Stimulated activated CD4-positive, alpha-beta T cell treated with anti-CD3 and anti-CD28 coated beads, Interleukin-1b, Interleukin-23, amount 100 ng/mL, for 48 hours (primary cell): ENCODE measurements at regions not wholly inside any gene's neighbourhood (a gene's known extent, or its start where the extent isn't known, plus 50 kb on each side); places are given as distances from the start of the nearest gene placed in this dataset.
A peak's percentile ranks its signal among the peaks of the same experiment; 100 is the strongest.
"Not testable (repeated sequence)": the region's sequence is repeated elsewhere in the genome, so short reads cannot be mapped to it uniquely, and the experiment has no call there.

ENCODE experiments used
- DNase-seq: peaks from one replicate; pipeline ENCODE4 v3.0.0-alpha.2; 2020

DNA sequence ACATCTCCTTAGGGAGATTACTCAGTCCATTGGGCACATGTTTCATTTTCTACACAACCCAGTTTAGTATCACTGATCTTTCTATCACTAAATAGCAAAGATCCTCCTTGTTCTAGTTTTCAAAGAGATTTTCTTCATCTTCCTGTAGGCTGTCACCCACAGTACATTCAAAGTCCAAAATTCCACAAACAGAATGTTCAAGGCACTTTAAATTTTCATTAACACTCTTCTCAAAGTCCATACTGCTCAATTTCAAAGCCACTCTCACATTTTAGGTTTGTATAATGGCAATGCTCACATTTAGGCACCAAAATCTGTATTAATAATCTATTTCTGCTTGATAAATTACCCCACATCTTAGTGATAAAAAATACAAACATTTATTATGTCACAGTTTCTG lies 152.8 kb downstream of the FSIP2 start:
- DNase-seq: no peak

DNA sequence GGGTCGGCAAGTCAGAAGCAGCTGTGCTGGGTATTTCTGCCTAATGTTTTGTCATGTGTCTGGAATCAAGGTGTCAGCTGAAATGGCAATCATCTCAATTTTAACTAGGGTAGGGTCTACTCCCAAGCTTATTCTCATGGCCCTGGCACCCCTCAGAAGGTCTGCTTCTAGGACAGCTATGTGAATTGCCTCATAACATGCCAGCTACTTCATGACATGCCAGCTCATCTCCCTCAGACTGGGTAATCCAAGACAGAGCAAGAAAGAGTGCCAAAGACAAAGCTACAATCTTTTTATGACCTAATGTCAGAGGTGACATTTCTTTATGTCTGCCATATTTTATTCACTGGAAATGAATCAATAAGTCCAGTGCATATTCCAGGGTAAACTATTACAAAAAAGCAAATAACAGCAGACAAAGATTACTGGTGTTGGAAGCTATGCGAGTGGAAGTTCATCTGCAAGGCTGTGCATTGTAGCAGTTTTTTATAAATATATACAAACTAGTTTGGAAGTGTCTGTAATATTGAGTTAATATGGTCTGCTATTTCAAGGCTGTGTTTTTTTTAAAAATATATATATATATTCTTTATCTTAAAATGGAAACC lies 153.3 kb downstream of the FSIP2 start:
- no peak for DNase-seq

DNA sequence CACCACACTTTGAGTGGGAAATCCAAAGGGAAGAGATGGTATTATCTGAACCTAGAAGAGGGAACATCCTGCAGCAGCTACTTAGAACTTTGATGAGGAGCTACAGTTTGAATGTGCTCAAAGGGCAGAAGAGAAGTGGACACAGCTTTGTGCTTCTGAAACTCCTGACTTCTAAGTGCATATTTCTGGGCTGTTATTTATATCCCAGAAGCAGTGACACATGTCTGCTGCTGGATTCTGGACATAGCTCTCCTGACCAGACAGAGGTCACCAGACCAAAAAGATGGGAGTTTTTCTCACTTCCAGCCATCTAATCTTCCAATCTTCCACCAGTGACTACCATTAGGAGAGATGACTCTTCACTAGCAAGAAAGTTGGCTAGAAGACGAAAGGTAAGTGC lies 153.9 kb downstream of the FSIP2 start:
- no peak for DNase-seq

DNA sequence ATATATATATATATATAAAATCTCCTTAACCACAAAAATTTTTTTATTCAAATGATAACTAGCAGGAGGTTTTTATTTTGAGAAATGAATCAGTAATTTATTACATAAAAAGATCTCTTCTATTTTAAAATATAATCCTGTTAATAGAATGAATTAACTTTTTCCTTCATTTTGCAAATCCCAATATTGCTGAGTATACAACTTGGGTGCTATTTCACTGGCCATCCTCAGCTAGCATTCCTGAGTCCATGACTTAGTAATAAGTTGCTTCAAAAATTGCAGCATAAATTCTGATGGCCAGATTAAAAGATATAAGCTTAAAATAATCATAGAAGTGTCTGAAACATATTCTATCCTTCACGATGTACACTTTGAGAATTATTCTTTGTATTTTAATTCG lies 155.6 kb downstream of the FSIP2 start:
- DNase-seq: no peak

DNA sequence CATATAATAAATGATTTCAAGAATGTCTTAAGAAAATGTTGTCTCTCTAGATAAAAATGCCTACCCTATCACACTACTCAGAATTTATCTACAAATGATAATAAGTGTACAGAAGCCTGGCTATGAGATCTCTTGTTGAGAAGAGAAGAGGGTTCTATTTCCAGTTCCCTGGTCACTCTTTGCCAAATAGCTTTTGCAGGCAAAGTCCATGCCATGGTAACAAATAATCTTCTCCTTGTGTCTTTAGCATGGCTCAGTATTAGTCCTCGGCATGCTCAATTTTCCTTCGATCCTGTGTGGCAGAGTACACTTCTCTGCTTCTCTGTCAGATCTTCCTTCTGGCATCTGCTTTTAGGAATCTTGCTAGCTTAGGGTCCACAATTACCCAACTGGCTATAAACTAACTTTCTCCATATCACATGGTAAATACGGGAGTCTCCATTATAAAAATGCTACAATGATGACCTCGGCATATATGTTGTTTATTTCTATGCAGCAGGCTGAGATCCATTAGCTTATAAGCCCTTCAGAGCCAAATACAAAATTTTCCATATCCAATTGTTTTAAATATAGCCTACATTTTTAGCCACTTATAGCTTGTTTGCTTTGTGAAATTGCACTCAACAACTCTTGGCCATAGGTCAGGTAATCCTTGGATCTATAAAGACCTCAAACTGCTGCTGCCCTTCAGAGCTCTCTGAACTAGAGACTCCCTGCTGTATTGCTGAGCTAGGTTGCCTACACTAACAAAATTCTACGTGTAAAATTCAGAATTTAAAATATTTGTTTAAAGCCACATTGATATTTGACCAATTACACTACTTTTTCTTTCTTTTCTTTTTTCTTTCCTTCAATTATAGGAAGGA lies 157.5 kb downstream of the FSIP2 start:
- no peak for DNase-seq

DNA sequence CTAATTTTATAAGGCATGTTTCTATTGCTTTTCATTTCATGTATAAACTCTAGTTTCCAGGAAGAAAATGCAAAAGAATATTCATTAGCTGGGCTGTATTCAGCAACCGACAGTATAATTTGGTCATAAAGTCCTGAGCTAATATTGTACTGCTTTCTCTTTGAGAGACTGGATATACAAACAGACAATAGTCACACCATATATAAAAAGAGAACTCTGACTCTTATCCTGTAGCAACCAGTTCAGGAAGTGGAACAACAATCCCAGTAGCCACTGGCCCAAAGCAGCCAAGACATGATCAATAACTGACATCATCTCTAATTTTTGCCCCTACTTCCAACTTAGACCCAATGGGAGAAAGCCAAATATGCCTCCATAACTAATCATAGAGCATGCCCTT lies 160.8 kb downstream of the FSIP2 start:
- DNase-seq: no peak

DNA sequence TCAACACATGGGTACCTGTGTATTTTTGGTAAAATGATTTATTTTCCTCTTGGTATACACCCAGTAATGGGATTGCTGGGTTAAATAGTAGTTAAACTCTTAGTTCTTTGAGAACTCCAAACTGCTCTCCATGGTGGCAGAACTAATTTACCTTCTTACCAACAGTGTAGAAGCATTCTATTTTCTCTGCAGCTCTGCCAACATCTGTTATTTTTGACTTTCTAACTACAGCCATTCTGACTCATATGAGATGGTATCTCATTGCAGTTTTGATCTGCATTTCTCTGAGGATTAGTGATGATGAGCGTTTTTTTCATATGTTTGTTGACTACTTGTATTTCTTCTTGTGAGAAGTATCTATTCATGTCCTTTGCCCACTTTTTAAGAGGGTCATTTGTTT lies 180.6 kb downstream of the FSIP2 start:
- DNase-seq: no peak

DNA sequence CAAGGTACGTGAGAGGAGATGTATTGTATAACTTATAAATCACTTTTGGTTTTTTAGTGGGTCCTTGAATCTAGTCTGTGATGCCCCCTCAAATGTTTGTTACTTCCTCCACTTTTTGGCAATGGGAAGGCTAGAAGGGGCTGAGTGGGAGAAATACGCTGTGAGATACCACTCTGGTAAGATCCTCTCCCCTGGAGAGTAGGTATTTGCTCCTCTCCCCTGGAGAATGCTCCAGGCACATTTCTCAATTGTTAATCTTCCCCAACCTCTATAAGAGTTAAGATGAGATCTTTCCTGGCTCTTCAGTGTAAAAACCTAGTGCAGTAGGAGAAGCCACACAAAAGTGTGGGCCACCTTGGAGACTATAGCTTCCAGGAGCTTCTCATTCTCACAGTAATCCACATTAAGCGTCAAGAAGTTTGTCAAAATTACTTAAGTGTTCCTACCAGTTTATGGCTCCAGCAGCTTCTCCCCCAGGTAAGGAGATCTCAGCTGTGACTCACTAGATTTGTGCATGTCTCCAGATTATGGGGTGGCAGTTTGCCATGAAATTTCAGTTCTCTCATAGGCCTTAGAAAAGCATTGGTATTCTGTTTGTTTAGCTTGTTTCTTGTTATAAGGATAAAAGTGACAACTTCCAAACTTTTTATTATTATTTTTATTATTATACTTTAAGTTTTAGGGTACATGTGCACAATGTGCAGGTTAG lies 182.6 kb downstream of the FSIP2 start:
- no peak for DNase-seq

DNA sequence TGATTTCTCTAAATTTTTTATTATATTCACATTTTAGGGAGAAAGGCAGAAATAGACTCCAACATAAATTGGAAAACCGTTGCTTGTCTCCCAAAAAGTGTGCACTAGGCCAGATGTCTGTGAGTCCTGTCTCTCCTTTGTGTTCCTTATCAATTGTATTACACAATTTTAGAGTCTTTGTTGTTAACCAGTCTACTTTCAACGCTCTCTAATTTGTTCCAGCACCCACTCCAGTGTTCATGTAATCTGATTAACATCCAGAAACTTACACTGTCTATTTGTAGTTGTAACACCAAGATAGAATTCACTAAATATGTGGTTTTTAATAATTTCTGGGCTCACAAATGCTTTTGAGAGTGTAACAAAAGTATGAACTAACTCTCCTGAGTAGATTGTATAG lies 195.6 kb downstream of the FSIP2 start:
- DNase-seq: no peak

DNA sequence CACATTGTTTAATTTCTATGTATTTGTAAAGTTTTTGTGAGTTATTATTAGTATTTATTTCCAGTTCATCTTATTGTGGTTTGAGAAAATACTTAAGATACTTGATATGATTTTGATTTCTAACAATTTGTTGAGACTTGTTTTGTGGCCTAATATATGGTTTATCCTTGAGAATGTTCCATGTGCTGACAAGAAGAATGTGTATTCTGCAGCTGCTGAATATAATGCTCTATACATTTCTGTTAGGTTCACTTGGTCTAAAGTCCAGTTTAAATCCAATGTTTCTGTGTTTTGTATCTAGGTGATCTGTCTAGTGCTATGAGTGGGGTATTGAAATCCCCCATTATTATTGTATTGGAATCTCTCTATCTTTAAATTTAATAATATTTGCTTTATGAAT lies 201.3 kb downstream of the FSIP2 start:
- no peak for DNase-seq

DNA sequence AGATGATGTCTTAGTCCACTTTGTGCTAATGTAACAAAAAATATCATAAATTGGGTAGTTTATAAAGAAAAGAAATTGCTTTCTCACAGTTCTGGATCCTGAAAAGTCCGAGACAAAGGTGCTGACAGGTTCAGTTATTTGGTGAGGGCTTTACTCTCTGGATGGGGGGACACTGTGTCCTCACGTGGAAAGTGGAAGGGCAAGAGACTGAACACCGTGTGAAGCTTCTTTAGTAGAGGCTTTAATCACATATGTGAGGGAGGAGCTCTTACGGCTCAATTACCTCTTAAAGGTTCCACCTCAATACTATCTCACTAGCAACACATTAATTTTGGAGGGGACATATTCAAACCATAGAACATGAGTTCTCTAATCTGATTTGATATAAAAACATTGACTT lies 204.3 kb downstream of the FSIP2 start:
- DNase-seq: no peak

DNA sequence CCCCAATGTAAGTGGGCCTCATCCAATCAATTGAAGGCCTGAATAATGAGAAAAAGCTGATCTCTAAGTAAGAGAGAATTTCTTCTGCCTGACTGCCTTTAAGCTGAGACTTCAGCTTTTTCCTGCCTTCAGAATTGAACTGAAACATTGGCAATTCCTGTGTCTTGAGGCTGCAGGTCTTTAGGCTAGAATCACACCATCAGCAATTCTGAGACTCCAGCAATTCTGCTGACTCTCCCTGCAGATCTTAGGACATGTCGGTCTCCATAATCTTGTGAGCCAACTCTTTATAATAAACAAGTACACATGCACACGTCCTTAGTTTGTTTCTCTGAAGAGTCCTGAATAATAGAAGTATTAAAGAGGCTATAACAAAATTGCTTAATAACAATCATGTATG lies 209.1 kb downstream of the FSIP2 start:
- no peak for DNase-seq

DNA sequence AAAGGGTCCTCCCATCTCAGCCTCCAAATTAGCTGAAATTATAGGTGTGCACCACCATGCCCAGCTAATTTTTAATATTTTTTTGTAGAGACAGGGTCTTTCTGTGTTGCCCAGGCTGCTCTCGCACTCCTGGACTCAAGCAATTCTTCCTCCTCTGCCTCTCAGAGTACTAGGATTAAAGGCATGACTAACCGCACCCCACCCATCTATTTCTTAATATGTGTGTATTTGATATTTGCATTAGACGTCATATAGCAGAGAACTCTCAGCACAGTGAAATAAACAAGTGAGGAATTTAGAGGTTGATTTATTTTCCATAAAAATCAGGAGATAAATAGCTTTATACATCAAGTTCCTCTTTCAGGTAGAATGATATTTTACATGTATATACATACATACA lies 213.5 kb downstream of the FSIP2 start:
- DNase-seq: no peak

DNA sequence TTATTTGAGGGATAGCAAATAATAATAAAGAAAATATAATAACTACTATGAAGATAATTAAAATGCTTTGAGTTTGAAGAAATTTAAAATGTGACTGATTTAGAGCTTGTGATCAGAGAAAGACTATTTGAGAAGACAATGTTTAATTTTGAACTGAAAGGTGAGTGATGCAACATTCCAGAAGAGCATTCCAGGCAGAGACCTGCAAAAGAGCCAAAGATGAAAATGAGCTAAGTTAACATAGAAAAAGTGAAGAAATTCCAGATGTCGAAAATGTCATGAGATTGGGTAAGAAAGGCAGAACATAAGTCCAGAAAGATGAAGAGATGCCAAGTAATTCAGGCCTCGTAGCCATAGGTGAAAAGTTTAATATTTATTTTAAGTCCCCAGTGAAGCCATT lies 215.8 kb downstream of the FSIP2 start:
- DNase-seq: no peak

DNA sequence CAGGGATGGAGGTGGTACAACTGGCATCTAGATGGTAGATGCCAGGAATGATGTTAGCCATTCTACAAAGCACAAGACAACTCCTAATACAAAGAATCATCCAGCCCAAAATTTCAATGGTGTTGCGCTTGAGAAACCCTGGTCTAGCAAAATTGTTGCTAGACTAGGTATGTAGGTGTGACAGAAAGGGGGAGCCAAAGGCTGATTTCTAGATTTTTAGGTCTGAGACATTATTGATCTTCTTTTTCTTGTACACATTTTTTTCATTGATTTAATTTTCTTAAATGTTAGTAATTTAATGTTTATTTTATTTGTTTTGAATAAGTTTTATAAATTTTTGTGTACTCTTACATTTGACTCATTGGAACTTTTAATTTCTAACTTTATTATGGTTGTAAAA lies 216.4 kb downstream of the FSIP2 start:
- no peak for DNase-seq

DNA sequence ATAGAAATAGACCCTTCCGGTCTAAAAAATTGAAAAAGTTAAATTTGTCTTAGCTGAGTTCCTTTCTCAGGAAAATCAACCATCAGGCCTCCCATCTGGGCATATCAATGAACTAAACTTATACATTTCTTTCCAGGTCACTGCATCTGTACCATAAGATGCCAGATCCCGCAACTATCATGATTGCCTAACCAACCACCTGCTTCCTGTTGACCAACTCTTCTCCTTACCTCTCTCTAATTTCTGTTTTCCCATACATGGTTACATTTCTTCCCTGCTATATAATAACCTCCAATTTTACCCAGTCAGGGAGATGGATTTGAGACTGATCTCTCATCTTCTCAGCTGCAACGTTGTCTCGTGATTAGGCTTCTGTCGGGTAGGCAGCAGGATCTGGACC lies 228.7 kb downstream of the FSIP2 start:
- no peak for DNase-seq

DNA sequence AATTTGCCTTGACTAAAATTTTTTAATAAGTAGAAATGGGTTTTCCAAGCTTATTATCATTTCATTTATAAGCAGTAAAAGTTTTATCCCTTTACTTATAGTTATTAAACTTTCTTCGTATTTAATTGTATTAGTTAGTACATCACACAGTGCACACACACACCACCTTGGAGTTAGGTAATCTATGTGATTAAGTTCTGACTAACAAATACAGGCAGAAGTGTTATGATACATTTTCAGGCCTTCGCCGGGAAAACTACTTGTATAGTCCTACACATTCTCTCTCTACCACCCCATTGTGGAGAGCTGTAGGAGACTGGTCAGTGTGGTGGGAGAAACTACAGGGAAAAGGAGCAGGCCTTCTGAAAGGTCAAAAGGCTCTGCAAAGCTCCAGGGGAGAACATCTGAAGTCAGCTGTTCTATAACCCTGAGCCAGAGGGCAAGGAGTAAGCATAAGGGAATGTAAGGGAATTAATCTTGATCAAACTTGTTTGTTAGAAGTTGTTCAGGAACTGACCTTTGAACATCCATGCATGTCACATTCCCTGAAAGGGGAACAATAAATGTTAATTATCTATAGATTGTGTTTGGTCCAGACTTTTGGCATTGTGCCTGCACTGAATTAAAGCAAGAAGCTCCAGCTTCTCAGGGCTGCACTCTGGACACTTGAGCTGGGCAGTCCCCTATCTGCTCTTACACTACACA lies 231.7 kb downstream of the FSIP2 start:
- DNase-seq: no peak

DNA sequence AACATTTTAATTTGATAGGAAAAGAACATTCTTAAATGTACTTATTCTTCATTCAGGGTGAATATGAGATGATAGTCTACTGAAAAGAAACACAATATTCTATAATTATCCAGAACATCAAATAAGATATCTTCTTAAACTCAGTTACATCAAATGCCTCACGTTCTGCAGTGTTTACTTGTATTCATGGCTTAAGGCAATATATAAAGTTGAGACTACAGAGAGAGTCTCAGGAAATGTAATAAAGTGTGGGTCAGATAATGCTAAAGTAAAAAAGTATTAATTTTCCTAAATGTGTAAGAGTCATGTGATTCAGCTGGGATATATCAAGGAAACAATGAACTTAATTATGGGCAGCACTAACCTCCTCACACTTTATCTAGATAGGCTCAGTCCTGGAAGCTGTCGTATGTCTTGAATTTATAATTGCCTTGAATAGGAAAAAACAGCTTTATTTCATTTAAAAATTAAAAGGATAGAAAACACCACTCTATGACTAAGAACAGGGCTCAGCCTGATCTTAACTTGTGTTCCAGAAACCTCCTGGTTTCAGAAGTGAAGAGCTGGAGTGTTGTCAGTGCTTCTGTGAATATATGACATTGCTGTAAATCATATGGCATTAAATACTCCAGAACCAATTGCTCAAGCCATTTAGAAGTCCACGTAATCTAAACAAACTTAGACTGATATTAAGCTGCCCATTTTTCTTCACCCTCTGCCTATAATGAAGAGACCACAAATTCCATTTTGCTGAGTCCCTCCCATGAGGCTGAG lies 240.2 kb downstream of the FSIP2 start:
- DNase-seq: no peak

DNA sequence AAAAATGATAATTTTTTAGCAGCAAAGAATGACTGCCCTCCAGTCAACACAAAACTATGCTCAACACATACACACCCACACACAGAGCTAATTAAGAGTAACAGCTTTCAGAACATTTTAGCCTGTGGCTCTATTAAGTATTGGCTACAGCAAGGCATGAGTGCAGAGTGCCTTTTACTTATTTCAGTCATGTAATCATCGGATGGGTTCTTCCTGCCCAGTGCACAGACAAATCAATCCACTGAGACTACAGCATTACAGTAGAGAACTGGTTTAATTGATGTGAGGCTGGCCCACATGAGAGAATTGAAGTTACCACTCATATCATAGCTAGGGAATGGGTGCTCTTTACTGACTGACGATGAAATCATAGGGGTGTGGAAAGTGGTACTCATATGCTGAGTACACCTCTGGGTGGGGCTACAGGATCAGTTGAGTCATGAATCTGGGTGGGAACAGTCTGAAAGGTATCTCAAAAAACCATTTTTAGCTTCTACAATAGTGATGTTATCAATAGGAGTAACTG lies 241.0 kb downstream of the FSIP2 start:
- DNase-seq: peak; percentile 10

DNA sequence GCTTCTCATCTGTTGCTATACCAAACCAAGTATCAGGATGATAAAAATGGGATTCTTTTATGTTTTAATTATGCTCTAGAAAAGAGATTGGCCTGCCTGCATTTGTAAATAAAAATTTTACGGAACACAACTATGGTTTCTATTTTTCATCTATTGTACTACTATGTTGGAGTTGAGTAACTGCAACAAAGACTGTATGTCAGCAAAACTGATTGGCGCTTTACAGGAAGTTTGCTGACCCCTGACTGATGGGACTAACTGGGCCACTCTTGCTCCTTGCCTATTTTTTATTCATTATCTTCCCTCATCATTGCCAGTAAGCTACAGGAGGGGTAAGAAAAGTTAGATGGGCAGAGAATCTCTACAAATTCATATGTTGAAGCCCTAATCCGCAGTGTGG lies 242.3 kb downstream of the FSIP2 start:
- DNase-seq: no peak

DNA sequence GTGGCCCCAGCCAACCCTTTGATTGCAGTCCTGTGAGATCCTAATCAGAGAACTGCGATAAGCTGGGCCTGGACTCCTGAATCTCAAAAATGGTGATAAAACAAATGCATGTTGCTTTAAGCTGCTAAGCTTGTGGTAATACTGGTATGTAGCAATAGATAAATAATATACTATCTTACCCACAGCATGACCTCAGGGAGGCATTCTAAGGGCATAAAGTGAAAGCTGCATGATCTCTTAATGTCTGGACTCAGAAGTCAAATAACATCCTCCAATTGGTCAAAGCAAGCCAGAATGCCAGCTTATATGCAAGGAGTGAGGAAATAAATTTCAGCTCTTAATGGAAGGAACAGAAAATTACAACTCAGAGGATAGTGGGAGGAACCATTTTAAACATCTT lies 246.1 kb downstream of the FSIP2 start:
- no peak for DNase-seq

DNA sequence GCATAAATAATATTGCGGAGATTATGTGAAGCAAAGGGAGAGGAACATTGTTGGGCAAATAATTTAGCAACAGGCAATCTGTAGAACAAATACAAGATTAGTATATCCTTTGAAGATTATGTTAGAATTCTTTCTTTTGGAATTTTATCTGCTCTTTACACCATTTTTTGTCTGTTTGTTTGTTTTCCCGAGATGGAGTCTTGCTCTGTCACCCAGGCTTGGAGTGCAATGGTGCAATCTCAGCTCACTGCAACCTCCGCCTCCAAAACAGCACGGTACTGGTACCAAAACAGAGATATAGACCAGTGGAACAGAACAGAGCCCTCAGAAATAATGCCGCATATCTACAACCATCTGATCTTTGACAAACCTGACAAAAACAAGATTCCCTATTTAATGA lies 250.3 kb downstream of the FSIP2 start:
- not testable (repeated sequence) for DNase-seq
